ENCODE measurements at regions not wholly inside any gene's neighbourhood (a gene's known extent, or its start where the extent isn't known, plus 50 kb on each side); places are given as distances from the start of the nearest gene placed in this dataset.
A peak's percentile ranks its signal among the peaks of the same experiment; 100 is the strongest.

GRCh38 chr10:78188446-78188845, 154.8 kb downstream of the RPS24 start:
- DNase-seq = no peak

DNA sequence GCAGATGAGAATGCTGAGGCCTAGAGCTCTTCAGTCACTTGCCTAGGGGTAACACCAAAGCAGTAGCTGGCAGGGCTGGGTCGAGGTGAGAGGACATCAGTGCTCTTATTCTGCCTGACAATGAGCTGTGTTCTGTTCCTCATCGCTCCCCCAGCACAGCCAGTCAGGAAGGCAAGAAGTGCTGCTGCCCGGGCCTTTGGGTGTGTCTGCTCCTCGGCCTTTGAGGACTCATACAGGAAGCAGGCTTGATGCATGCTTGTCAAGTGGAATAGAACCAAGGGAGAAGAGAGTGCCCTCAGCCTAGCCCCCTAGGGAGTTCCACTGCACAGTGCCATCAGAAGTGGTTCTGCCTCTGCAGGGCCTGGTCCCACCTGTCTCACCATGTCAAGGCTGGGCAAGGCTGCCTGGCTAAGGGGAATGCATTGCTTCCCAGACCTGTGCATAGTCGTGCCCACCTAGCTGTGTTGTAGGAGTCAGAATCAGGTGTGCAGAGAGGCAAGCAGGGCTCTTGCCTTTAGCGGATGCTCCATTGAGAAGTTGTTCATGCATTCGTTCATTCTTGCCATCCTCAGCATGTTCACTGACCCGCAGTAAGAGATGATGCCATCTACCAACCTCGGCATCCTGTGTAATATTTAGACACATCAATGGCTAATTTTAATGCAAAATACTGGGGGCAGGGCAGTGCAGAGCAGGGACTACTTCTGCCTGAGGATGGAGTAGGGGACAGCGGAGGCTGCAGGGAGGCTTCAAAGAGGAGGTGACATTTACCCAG, 156.6 kb downstream of the RPS24 start:
- DNase-seq = no peak

DNA sequence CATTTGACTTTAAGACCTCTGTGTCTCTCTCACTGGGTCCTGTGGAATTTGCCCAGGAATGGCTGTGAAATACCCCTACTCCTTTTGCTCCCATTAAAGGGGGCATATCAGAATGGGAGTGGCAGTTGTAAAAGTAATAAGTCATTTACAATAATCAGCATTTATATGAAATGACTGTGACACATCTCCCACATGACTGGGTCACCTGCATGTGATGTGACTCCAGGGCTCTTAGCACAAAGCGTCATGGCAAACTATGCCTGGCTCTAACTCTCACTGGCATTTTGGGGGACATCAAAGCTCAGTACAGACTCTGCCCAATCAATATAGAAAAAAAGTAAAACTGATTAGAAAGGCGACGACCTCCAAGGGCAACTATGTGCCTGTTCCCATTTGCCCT, 157.6 kb downstream of the RPS24 start:
- DNase-seq = no peak

- no peak for DNase-seq
Measured at GRCh38 chr10:78193189-78193588, 159.5 kb downstream of the RPS24 start.

- DNase-seq = no peak
Measured at GRCh38 chr10:78194050-78194449, 160.4 kb downstream of the RPS24 start.

GRCh38 chr10:78194539-78195402, 161.1 kb downstream of the RPS24 start:
- DNase-seq = no peak

- DNase-seq = no peak
Measured at GRCh38 chr10:78196396-78196795, 162.7 kb downstream of the RPS24 start.

DNA sequence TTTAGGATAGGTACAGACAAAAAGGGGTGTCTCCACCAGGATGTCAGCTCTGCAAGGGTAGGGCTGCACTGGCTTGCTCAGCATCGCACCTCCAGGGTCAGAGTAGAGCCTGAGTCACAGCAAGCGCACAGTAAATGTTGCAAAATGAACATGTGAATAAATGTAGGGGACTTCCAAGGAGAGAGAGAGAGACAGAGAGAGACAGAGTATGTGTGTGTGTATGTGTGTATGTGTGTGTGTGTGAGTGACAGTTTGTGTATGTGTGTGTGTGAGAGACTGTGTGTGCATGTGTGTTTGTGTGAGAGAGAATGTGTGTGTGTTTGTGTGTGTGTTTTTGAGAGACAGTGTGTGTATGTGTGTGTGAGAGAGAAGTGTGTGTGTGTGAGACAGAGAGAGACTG, 163.3 kb downstream of the RPS24 start:
- DNase-seq = no peak

- DNase-seq = no peak
Measured at GRCh38 chr10:78197628-78198272, 164.1 kb downstream of the RPS24 start.

- no peak for DNase-seq
Measured at GRCh38 chr10:78199005-78199725, 165.5 kb downstream of the RPS24 start.

GRCh38 chr10:78199759-78200158, 166.1 kb downstream of the RPS24 start:
- no peak for DNase-seq

DNA sequence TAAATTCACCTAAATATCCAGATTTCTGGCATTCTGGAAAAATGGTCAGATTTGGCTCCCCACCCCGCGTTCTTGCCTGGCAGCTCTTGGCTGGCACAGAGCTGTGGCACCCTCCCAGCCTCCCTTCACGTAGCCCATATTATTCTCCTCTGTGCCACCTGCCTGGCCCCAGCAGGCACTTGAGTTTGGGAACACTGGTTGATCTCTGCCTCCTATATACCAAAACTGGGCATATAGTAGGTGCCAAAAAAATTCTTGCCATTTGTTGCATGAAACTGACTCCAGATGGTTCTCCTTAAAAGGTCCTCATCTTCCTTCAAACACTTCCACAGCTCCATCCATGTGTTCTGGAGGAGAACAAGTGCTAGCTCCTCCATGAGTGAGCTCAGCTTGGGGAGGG, 167.0 kb downstream of the RPS24 start:
- peak; percentile 28 for DNase-seq

DNA sequence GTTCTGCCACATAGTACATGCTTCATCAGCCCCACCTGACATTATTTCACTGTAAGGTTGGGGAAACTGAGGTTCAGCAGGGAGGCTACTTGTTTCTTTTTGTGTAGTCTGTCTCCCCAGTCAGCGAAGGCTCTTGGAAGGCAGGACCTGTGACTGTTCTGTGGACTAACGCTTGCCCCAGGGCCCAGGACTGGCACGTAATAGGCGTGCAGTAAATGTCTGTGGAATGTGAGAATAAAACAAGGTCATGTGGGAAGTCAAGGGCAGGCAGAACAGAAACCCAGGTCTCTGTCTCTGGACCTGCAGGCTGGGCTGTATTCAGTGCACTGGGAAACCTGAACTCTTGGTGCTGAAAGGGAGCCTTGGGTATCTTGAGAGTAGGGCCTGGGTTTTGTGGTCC, 168.7 kb downstream of the RPS24 start:
- no peak for DNase-seq

DNA sequence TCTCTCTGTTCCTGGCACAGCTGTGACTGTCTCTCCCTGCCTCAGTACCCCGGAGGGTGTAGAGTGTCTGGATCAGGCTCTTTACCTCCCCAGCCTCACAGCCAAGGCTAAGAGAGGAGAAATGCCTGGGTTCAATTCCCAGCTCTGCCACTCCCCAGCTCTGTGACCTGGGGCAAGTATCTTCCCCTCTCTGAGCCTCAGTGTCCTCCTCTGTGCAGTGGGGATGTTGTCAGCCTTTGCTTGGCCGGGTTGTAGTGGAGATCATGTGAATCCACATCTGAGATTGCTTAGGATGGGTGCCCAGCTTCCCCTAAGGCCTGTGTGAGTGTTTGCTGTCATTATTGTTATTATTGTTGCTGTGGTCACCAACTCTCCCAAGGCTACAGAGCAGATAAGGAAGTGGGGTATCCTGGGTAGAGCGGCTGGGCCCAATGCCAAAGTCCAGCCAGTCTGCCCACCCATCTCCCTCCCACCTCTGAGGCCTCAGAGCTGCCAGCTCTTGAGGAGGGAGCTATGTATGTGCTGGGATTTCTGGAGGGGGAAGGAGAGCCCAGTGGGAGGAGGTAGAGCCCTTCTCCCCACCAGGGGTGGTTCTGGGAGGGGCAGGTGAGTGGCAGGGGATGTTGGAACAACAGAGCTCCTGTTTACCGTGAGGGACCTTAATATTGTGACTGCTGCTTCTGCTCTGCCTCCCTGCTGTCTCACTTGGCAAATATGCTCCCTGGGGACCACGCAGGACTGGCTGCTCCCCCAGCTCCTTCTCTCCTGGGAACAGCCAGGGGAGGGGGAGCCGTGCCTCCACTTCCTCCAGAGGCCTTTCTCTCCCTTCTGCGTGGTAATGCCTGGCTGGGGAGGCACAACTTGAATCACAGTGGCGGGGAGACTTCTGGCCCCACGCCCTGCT, 170.5 kb downstream of the RPS24 start:
- DNase-seq = no peak

GRCh38 chr10:78205457-78206016, 171.9 kb downstream of the RPS24 start:
- DNase-seq = no peak

DNA sequence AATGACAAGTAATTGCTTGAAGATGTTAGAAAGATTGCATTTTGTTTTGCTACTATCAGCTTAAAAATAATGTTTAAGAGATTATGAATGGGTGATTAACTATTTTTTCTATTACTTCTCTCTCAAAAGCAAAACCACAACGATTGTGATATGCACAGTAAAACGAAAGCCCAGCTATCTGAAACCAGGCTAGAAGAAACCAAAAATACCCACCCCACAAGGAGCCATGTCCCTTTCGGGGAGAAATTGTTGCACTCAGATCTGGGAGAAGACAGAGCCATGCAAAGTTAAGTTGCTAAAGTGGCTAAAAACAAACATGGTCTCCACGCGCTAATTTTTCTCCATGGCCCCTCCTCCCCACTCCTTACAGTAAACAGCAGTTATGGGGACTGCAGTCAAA, 173.6 kb downstream of the RPS24 start:
- DNase-seq = no peak

DNA sequence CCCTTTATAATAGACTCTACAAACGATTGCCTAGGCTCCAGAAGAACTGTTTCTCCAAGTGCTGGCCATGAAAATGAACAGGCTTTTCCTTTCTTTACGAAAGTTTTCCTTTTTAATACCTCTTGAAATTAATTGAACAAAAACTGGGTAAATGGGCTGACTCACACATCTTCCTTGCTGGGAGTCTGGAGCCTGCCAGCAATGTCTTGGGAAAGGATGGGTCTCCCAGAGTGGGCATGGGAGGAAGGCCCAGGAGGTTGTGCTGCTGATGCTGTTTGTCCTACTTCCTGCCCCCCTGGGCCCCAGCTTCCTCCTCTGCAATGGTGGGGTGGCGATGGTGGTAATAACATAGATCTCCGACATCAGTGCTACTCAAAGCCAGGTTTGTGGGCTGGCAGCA, 174.1 kb downstream of the RPS24 start:
- no peak for DNase-seq

DNA sequence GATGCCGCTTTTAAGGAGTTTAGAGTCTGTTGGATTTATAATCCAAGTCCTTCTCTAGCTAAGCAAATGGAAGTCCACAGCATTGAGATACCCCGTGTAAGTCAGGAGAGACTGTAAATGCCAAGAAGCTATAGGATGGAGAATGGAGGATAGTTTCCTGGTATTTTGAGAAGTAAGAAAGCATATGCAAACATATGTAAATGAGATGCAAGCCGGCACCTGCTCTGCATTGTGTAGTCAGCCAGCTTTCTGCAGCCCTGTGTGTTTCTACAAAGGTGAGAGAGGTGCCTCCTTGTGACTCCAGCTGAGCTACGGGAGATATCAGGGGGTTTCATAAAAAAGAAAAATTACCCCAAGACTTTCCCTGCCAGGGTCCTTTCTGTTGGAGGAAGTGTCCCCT, 176.3 kb downstream of the RPS24 start:
- DNase-seq = no peak

DNA sequence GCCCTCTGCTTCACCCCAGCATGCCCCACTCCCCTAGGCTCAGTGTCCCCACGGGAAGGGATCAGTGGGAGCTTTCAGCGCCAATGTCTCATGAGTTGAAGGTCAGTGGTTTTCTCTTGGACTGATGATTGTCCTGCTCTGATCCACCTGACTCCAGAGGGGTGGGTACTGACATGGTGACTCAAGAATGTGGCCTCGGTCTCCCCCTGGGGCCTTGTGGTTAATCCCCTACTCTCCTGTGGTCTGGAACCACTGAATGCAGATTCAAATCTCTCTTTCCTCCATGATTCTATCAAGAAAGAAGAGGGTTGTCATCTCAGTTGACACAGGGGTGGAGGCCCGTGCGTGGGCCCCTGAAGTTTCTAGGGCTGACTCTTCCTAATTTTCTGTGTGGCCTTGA, 176.9 kb downstream of the RPS24 start:
- no peak for DNase-seq

GRCh38 chr10:78210976-78211375, 177.3 kb downstream of the RPS24 start:
- no peak for DNase-seq

DNA sequence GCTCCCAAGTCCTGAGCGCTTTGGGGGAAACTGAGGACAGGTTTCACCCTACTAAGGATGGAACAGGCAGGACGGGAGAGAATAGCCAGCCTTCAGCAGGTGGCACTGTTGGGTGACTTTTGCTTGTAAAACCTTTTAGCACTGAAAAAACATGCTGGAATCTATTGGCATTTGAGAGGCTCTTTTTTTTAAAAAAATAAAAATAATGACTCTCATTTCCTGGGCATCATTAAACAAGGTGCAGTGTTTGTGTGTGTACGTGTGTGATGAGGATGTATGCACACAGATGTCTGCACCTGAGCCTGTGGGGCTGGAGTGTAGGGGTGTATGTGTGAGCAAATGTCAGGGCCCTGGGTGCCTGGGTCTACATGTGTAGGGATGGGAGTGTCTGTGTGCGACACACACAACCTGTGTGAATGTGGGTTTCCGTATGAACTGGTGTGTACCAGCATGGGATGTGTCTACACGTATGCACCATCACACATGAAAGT, 177.9 kb downstream of the RPS24 start:
- DNase-seq = no peak
